ENCODE measurements at regions not wholly inside any gene's neighbourhood (a gene's known extent, or its start where the extent isn't known, plus 50 kb on each side); places are given as distances from the start of the nearest gene placed in this dataset.

DNA sequence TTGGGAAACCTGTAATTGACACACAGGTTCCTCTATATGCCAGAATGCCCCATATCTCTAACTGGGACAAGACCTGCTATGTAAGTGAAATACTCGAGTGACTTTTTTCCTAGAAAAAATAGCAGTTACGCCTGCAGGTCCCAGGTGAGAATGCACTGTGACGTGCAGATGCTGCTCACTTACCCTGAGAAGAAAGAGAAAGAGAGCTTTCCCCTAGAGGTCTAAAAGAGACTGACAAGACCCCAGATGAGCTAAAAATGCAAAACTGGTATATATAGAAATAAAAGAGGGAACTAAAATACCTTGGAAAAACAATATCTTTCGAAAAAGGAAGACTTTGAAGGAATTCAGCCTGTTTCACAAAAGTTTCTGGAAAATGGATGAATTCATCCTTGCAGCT is 383.0 kb upstream of the DCC start:
- peaks cover 0 to 1% (median 0%) of the 10 kb centered on the region in 3 donors for H3K27me3 Mint-ChIP-seq (ENCODE audit: low read depth in 3 of 3)

GRCh38 chr18:51980101-51980500 is 359.9 kb upstream of the DCC start:
- Mint-ChIP-seq H3K36me3 (no peaks in the 10 kb centered on the region), H3K27me3 (ENCODE audit: low read depth in 3 of 3) (no peaks in the 10 kb centered on the region), H3K9me3 (peaks cover 0 to 4% (median 0%) of the 10 kb centered on the region in 6 donors), H3K4me1 (no peaks in the 10 kb centered on the region), H3K4me3 (no peak overlapping the region), H3K27ac (no peak overlapping the region)
- no peak for DNase-seq

More for the DNA sequence above, 383.0 kb upstream of the DCC start:
- no peaks in the 10 kb centered on the region for H3K4me1 Mint-ChIP-seq
- no peak for DNase-seq
- H3K36me3 Mint-ChIP-seq = no peaks in the 10 kb centered on the region
- no peak overlapping the region for H3K4me3 Mint-ChIP-seq
- peaks cover 0 to 10% (median 7%) of the 10 kb centered on the region in 6 donors for H3K9me3 Mint-ChIP-seq
- H3K27ac Mint-ChIP-seq = no peak overlapping the region

DNA sequence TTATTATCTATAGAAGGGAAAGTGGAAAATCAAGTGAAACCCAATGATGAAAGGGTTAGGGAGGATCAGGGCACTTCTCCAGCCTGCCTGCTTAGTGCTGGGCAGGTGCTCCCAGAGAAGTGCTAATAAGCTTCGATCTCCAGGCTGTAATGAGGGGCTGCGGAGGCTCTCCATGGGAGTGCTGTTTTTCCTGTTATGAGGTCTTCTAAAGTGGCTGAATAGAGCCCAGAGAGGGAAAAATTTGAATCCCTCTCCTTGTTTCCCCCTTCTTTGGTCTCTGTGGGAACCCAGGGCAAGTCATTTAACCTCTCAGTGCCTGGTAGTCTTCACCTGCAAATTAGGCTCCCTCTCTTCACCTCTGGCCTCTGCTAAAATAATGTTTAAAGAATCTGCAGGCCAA is 351.7 kb upstream of the DCC start:
- Mint-ChIP-seq H3K36me3 (no peaks in the 10 kb centered on the region), H3K4me1 (no peaks in the 10 kb centered on the region), H3K4me3 (no peak overlapping the region), H3K27me3 (ENCODE audit: low read depth in 3 of 3) (peaks cover 0 to 2% (median 0%) of the 10 kb centered on the region in 3 donors), H3K27ac (no peak overlapping the region), H3K9me3 (peaks cover 0 to 12% (median 2%) of the 10 kb centered on the region in 6 donors)
- no peak for DNase-seq

DNA sequence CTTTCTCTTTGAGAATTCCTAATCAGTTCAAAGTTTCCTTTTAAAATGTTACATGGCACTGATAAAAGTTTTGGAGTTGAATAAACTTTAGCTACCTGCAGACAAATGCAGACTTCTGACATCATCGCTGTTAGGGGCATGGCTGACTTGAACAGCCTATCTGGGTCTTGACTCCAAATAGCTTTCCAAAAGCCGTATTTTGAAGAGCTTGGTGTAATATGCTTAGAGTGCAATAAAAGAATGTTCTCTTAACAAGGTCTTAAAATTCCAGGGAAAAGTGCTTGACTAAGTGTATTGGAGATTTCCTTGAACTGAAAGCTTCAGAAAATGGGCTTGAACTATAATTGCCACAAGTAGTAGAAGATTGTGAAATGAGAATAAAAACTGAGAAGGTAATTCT is 342.9 kb upstream of the DCC start:
- Mint-ChIP-seq H3K9me3 (peaks cover 0 to 6% (median 0%) of the 10 kb centered on the region in 6 donors), H3K36me3 (peaks cover 0 to 4% (median 0%) of the 10 kb centered on the region in 3 donors), H3K27me3 (ENCODE audit: low read depth in 3 of 3) (peaks cover 0 to 3% (median 0%) of the 10 kb centered on the region in 3 donors), H3K27ac (no peak overlapping the region), H3K4me1 (no peaks in the 10 kb centered on the region), H3K4me3 (no peak overlapping the region)
- DNase-seq = no peak

GRCh38 chr18:51998066-51998465 is 341.9 kb upstream of the DCC start:
- Mint-ChIP-seq H3K9me3 (peaks cover 0 to 6% (median 2%) of the 10 kb centered on the region in 6 donors), H3K27ac (no peak overlapping the region), H3K4me3 (no peak overlapping the region), H3K27me3 (ENCODE audit: low read depth in 3 of 3) (peaks cover 0 to 3% (median 0%) of the 10 kb centered on the region in 3 donors), H3K4me1 (no peaks in the 10 kb centered on the region), H3K36me3 (peaks cover 0 to 4% (median 0%) of the 10 kb centered on the region in 3 donors)
- no peak for DNase-seq

- H3K4me1 Mint-ChIP-seq = no peaks in the 10 kb centered on the region
- H3K27me3 Mint-ChIP-seq (ENCODE audit: low read depth in 3 of 3) = peaks cover 0 to 3% (median 0%) of the 10 kb centered on the region in 3 donors
- H3K36me3 Mint-ChIP-seq = peaks cover 0 to 4% (median 0%) of the 10 kb centered on the region in 3 donors
- DNase-seq = no peak
- no peak overlapping the region for H3K27ac Mint-ChIP-seq
- H3K9me3 Mint-ChIP-seq = peaks cover 0 to 6% (median 2%) of the 10 kb centered on the region in 6 donors
- H3K4me3 Mint-ChIP-seq = no peak overlapping the region
Observed at GRCh38 chr18:51998711-51999110, 341.3 kb upstream of the DCC start.

- no peak for DNase-seq
- Mint-ChIP-seq H3K27me3 (ENCODE audit: low read depth in 3 of 3) (peaks cover 0 to 3% (median 0%) of the 10 kb centered on the region in 3 donors), H3K27ac (no peak overlapping the region), H3K9me3 (peaks cover 0 to 6% (median 2%) of the 10 kb centered on the region in 6 donors), H3K4me3 (no peak overlapping the region), H3K36me3 (peaks cover 0 to 4% (median 0%) of the 10 kb centered on the region in 3 donors), H3K4me1 (no peaks in the 10 kb centered on the region)
Observed at GRCh38 chr18:51999351-51999750, 340.6 kb upstream of the DCC start.

DNA sequence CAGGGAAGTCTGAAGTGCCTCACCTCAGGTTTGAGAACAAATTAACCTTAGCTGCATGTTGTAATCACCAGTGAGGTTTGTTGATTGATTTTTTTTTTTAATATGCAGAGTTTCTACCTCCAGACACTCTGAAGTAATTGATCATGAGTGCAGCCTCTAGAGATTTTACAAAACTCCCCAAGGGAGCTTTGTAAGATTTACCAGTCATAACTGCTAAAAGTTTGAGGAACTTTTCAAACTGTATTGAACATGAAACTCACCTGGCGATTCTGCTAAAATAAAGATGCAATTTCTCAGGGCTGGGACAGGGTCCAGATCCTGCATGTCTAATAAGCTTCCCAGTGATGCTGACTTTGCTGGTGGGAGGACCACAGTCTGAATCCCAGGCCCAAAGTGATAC is 339.6 kb upstream of the DCC start:
- DNase-seq = no peak
- peaks cover 0 to 3% (median 0%) of the 10 kb centered on the region in 3 donors for H3K27me3 Mint-ChIP-seq (ENCODE audit: low read depth in 3 of 3)
- H3K36me3 Mint-ChIP-seq = peaks cover 0 to 4% (median 0%) of the 10 kb centered on the region in 3 donors
- no peak overlapping the region for H3K4me3 Mint-ChIP-seq
- H3K27ac Mint-ChIP-seq = no peak overlapping the region
- H3K4me1 Mint-ChIP-seq = no peaks in the 10 kb centered on the region
- peaks cover 0 to 6% (median 3%) of the 10 kb centered on the region in 6 donors for H3K9me3 Mint-ChIP-seq

- Mint-ChIP-seq H3K27me3 (ENCODE audit: low read depth in 3 of 3) (peaks cover 0 to 3% (median 0%) of the 10 kb centered on the region in 3 donors), H3K27ac (no peak overlapping the region), H3K36me3 (peaks cover 0 to 4% (median 0%) of the 10 kb centered on the region in 3 donors), H3K4me1 (no peaks in the 10 kb centered on the region), H3K4me3 (no peak overlapping the region), H3K9me3 (peaks cover 0 to 6% (median 3%) of the 10 kb centered on the region in 6 donors)
- DNase-seq = no peak
Observed at GRCh38 chr18:52001106-52001505, 338.9 kb upstream of the DCC start.

DNA sequence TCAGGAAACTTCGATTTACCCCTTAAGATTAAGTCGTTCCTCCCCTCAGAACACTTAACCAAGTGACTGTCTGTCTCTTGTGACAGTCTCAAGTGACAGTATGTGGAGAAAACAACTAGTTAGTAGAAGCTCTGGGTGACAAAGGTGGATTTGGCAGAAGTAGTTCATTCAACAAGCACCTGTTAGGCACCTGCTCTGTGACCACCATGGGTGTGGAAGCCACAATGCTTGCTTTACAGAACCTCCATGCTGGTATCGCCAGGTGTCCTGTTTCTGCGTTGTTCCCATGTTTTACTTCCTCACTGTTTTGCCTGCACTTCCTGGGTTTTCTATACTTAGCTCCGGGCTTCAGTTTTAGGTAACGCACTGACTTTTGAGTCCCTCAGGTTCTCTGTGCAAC is 337.4 kb upstream of the DCC start:
- H3K27ac Mint-ChIP-seq = no peak overlapping the region
- peaks cover 0 to 3% (median 0%) of the 10 kb centered on the region in 3 donors for H3K27me3 Mint-ChIP-seq (ENCODE audit: low read depth in 3 of 3)

DNA sequence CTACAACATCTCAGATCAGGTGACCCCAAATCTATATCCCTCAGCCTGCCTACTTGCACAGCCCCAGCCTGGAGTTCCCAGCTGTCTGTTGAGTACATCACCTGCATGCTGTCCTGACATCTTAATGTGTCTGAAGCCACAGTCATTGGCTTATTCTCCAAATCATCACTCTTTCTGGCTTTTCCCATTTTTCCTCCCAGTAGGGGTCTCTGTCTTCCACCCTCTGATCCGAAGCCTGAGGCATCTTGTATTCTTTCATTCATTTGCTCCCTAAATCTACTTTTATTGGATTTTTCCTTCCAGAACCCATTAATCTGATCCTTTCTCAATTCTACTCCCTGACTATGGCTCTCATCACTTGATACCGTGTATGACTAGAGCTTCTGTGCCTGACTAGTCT is 332.9 kb upstream of the DCC start:
- Mint-ChIP-seq H3K27ac (no peak overlapping the region), H3K4me3 (no peak overlapping the region), H3K27me3 (ENCODE audit: low read depth in 3 of 3) (no peaks in the 10 kb centered on the region), H3K36me3 (no peaks in the 10 kb centered on the region), H3K4me1 (no peaks in the 10 kb centered on the region), H3K9me3 (peaks cover 0 to 9% (median 4%) of the 10 kb centered on the region in 6 donors)
- no peak for DNase-seq

More for the DNA sequence above, 337.4 kb upstream of the DCC start:
- Mint-ChIP-seq H3K36me3 (peaks cover 0 to 3% (median 0%) of the 10 kb centered on the region in 3 donors), H3K4me1 (no peaks in the 10 kb centered on the region), H3K9me3 (peaks cover 0 to 10% (median 4%) of the 10 kb centered on the region in 6 donors), H3K4me3 (no peak overlapping the region)
- DNase-seq = no peak

- H3K4me3 Mint-ChIP-seq = no peak overlapping the region
- peaks cover 0 to 9% (median under 1%) of the 10 kb centered on the region in 6 donors for H3K9me3 Mint-ChIP-seq
- H3K4me1 Mint-ChIP-seq = no peaks in the 10 kb centered on the region
- H3K27me3 Mint-ChIP-seq (ENCODE audit: low read depth in 3 of 3) = no peaks in the 10 kb centered on the region
- no peak for DNase-seq
- H3K27ac Mint-ChIP-seq = no peak overlapping the region
- no peaks in the 10 kb centered on the region for H3K36me3 Mint-ChIP-seq
Observed at GRCh38 chr18:52008330-52008729, 331.7 kb upstream of the DCC start.

DNA sequence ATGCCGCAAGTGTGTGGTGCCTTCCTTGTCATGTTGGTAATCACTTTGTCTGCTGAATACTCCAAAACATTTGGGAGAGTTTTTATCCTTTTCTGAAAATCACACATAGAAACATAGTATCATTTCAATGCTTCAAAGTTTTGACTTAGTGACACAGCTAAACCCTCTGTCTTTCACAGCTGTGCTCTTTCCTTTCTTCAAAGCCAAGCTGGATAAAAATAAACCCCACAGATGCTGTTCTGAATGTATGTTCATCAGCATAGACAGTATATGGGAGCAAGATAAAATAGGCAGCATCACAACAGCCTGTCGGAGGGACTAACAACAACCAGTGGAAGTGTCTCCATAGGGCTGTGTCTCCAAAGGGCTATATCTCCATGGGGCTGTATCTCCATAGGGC is 331.3 kb upstream of the DCC start:
- no peaks in the 10 kb centered on the region for H3K36me3 Mint-ChIP-seq

DNA sequence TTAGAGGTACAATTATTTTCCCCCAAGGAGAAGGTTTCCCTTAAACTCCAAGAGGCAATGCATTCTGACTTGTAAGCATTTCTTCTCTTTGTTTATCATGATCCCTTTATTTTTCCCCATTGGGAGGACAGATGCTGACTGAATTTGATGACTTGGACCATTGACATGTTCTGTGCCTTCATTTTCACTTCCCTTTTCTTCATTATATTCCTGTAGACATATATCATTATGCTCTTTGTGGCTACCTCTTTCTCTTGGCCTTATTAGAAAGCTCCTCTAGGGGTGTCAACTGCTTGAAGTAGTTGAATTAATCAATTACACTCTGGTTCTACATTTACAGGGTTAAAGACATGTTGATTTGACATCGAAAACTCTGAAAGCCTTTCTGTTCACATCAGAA is 330.0 kb upstream of the DCC start:
- Mint-ChIP-seq H3K4me1 (no peaks in the 10 kb centered on the region), H3K36me3 (no peaks in the 10 kb centered on the region), H3K27ac (no peak overlapping the region), H3K9me3 (peaks cover 0 to 11% (median 2%) of the 10 kb centered on the region in 6 donors), H3K4me3 (no peak overlapping the region), H3K27me3 (ENCODE audit: low read depth in 3 of 3) (no peaks in the 10 kb centered on the region)
- DNase-seq = no peak

More for the DNA sequence above, 331.3 kb upstream of the DCC start:
- Mint-ChIP-seq H3K4me1 (no peaks in the 10 kb centered on the region), H3K9me3 (peaks cover 0 to 9% (median 1%) of the 10 kb centered on the region in 6 donors), H3K27ac (no peak overlapping the region), H3K27me3 (ENCODE audit: low read depth in 3 of 3) (no peaks in the 10 kb centered on the region), H3K4me3 (no peak overlapping the region)
- DNase-seq = no peak

All from immature natural killer cell (primary cell).